Upper lobe of right lung (tissue), 1 donor: ENCODE measurements at regions not wholly inside any gene's neighbourhood (a gene's known extent, or its start where the extent isn't known, plus 50 kb on each side); places are given as distances from the start of the nearest gene placed in this dataset.
A peak's percentile ranks its signal among the peaks of the same experiment; 100 is the strongest.
"Not testable (repeated sequence)": the region's sequence is repeated elsewhere in the genome, so short reads cannot be mapped to it uniquely, and the experiment has no call there.

Experiments
- ATAC-seq: fragments of 200-7000 bp; cut with Tn5 transposase; one replicate; pipeline ENCODE4 v1.9.1; 2020; ENCODE audit warnings: mild to moderate bottlenecking, moderate library complexity
- DNase-seq: peaks from one replicate; pipeline ENCODE4 v3.0.0-alpha.2; 2020
- H3K27ac ChIP-seq: fragments of 200-600 bp; one replicate; pipeline ENCODE4 v1.8.0; 2022
- H3K27me3 ChIP-seq: fragments of 200-600 bp; one replicate; pipeline ENCODE4 v1.8.0; 2022; ENCODE audit warnings: mild to moderate bottlenecking
- H3K36me3 ChIP-seq: fragments of 200-600 bp; one replicate; pipeline ENCODE4 v1.8.0; 2022
- H3K4me1 ChIP-seq: fragments of 200-600 bp; one replicate; pipeline ENCODE4 v1.8.0; 2022
- H3K4me3 ChIP-seq: fragments of 200-600 bp; one replicate; pipeline ENCODE4 v1.8.0; 2022; ENCODE audit warnings: mild to moderate bottlenecking
- H3K9me3 ChIP-seq: fragments of 200-600 bp; one replicate; pipeline ENCODE4 v1.8.0; 2022
- intact Hi-C: fragments of 100-400 bp; cut with DNase I; formaldehyde crosslinking; loops from one replicate; pipeline ENCODE4 v1.11.0; 2022
- TF ChIP-seq, protein P1 (sequence below): fragments of 200-600 bp; IDR thresholded peaks from one replicate; pipeline ENCODE4 v1.8.0; 2022; ENCODE audit warnings: antibody characterized with exemption
- donor health status: DM: no; HTN: yes; CAD: no; lungs with severe emphysema.

DNA sequence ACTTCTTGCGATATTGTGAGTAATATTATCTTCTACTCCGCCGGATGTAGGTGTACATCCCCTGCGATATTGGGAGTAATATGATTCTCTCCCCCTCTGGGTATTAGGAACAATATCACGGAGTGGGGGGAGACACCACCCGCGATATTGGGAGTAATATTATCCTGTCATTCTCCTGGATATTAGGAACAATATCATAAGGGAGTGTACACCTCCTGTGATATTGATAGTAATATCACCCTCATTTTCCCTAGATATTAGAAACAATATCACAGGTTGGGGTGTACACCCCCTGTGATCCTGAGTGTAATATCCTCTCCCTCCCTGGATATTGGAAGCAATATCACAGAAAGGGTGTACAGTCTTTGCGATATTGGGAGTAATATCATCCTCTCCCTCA is 64.3 kb upstream of the CEACAM21 start:
- intact Hi-C loops = no loop called here
- Histone ChIP-seq H3K27ac (no peak overlapping the region), H3K4me1 (no peaks in the 10 kb centered on the region), H3K27me3 (peaks cover 12% of the 10 kb centered on the region), H3K4me3 (no peak overlapping the region), H3K9me3 (no peaks in the 10 kb centered on the region), H3K36me3 (no peaks in the 10 kb centered on the region)
- no peak for DNase-seq
- ATAC-seq = no peak
- TF ChIP-seq, protein P1, sequence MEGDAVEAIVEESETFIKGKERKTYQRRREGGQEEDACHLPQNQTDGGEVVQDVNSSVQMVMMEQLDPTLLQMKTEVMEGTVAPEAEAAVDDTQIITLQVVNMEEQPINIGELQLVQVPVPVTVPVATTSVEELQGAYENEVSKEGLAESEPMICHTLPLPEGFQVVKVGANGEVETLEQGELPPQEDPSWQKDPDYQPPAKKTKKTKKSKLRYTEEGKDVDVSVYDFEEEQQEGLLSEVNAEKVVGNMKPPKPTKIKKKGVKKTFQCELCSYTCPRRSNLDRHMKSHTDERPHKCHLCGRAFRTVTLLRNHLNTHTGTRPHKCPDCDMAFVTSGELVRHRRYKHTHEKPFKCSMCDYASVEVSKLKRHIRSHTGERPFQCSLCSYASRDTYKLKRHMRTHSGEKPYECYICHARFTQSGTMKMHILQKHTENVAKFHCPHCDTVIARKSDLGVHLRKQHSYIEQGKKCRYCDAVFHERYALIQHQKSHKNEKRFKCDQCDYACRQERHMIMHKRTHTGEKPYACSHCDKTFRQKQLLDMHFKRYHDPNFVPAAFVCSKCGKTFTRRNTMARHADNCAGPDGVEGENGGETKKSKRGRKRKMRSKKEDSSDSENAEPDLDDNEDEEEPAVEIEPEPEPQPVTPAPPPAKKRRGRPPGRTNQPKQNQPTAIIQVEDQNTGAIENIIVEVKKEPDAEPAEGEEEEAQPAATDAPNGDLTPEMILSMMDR = no peak

DNA sequence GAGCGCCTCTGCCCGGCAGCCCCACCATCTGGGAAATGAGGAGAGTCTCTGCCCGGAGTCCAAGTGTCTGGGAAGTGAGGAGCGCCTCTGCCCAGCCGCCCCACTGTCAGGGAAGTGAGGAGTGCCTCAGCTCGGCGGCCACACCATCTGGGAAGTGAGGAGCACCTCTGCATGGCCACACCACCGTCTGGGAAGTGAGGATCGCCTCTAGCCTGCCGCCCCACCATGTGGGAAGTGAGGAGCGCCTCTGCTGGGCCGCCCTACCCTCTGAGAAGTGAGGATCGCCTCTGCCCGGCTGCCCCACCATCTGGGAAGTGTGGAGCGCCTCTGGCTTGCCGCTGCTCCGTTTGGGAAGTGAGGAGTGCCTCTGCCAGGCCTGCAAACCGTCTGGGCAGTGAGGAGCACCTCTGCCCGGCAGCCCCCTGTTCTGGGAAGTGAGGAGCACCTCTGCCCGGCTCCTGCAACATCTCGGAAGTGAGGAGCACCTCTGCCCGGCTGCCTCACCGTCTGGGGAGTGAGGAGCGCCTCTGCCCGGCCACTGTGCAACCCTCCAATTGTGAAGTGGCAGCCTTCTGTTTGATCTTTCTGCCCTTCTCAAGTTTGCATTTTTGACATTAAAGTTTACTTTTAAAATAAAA is 60.8 kb upstream of the CEACAM21 start:
- Histone ChIP-seq H3K27me3 (peaks cover 24% of the 10 kb centered on the region), H3K4me1 (peaks cover 6% of the 10 kb centered on the region), H3K36me3 (no peaks in the 10 kb centered on the region), H3K4me3 (no peak overlapping the region), H3K27ac (no peak overlapping the region), H3K9me3 (no peaks in the 10 kb centered on the region)
- TF ChIP-seq, protein P1 = no peak
- intact Hi-C loops = no loop called here
- DNase-seq (no peak), ATAC-seq (no peak)

DNA sequence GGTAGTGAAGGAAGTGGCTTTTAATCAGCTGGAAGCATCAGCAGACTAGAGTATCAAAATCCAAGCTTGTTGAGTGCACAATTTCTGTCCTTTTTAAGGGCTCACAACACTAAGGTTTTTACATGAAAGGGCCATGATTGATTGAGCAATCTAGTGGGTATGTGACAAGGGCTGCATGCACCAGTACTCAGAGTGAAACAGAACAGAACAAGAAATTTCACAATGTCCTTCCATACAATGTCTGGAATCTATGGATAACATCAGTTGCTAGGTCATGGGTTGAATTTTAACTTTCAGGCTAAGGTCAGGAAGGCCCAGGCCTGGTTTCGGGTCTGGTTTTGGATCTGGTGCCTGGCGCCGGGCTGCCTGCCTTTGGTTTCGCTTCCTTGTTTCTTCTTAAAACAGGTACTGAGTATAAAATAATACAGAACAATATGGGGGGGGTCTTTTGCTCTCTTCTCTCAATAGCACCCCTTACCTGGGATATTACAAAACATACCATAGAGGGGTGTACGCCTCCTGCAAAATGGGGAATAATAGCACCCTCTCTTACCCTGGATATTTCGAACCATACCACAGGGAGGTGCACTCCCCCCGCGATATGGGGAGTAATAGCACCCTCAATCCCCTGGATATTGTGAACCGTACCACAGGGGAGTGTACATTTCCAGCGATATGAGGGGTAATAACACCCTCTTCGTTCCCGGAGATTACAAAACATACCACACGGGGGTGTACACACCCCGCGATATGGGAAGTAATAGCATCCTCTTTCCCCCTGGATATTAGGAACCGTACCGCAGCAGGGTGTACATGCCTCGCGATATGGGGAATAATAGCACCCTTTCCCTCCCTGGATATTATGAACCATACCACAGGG is 59.4 kb upstream of the CEACAM21 start:
- peak; percentile 74 for ATAC-seq
- H3K4me1 ChIP-seq, H3K36me3 ChIP-seq, DNase-seq, H3K9me3 ChIP-seq, intact Hi-C loops, H3K4me3 ChIP-seq, H3K27ac ChIP-seq: not testable (repeated sequence)
- peaks cover 36% of the 10 kb centered on the region for H3K27me3 ChIP-seq
- TF ChIP-seq, protein P1 = peak; percentile 34

DNA sequence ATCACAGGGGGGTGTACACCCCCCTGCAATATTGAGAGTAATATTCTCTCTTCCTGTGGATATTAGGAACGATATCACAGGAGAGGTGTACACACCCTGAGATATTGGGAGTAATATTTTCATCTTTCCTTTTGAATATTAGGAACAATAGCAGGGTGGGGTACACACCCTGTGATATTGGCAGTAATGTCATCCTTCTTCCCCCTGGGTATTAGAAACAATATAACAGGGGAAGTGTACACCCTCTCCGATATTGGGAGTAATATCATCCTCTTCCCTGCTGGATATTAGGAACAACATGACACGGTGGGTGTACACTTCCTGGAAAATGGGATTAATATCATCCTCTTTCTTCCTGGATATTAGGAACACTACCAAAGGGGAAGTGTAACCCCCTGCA is 57.8 kb upstream of the CEACAM21 start:
- Histone ChIP-seq H3K36me3 (no peaks in the 10 kb centered on the region), H3K9me3 (no peaks in the 10 kb centered on the region), H3K27ac (no peak overlapping the region), H3K4me1 (peaks cover 18% of the 10 kb centered on the region), H3K27me3 (peaks cover 51% of the 10 kb centered on the region), H3K4me3 (no peak overlapping the region)
- ATAC-seq (no peak), DNase-seq (no peak)
- intact Hi-C loops = no loop called here
- TF ChIP-seq, protein P1 = no peak

DNA sequence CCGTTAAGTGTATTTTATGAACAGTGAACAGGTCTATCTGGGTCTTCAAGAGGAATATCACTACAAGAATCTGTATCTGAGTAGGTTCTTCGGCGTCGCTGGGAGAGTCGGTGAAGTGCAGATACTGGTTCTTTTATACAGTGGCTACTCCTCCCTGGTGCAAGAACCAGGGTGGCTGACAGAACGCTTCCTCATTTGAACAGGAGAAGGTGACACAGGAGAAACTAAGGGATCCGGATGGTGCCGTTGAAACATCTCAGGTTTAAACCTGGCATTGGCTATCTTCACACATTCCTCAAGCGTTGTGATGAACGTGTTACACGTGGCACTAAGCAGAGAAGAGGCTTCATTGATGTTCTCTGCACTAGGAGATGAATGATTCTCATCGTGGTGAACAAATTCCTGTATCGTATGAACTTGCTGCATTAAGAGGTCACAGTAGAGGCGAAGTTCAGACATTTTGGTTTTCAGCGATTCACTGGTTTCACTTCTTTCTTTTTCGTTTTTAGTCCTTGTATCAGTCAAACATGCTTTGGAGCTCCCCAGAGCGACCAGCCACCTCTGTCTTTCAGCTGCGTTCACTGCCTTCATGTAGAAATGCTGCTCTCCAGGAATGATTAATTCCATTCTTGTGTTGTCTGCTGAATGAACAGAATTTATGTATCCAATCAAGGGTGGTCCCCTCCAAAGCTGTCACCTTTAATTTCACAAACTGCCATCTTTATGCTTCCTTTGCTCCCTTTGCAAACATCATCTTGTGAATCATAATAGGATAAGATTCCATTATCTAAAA is 54.6 kb upstream of the CEACAM21 start:
- Histone ChIP-seq H3K27ac (peak overlapping the region; percentile 75), H3K4me1 (peaks cover 18% of the 10 kb centered on the region), H3K27me3 (peaks cover 64% of the 10 kb centered on the region), H3K4me3 (peak overlapping the region; percentile 45)
- H3K36me3 ChIP-seq, DNase-seq, H3K9me3 ChIP-seq, intact Hi-C loops: not testable (repeated sequence)
- ATAC-seq = peak; percentile 51
